ENCODE measurements at regions not wholly inside any gene's neighbourhood (a gene's known extent, or its start where the extent isn't known, plus 50 kb on each side); places are given as distances from the start of the nearest gene placed in this dataset.

- Histone ChIP-seq H3K4me3 (no peak overlapping the region), H3K9me3 (no peaks in the 10 kb centered on the region), H3K36me3 (no peaks in the 10 kb centered on the region), H3K27me3 (replicated peaks; ENCODE audit: insufficient read depth) (no peaks in the 10 kb centered on the region), H3K4me1 (replicated peaks) (peaks cover 3% of the 10 kb centered on the region), H3K27ac (no peak overlapping the region)
- WGBS: 76% methylated on average over 1 of the region's 1 CpG
- no peak for DNase-seq (ENCODE audit: low spot score)
- no peak for TF ChIP-seq CTCF (IDR thresholded peaks at IDR 0.05)
- no peak for TF ChIP-seq POLR2A (IDR thresholded peaks at IDR 0.05)
- TF ChIP-seq POLR2AphosphoS5 (IDR thresholded peaks at IDR 0.05): no peak
- intact Hi-C loops (cut with DNase I): loop anchor here (10.0 kb wide), 1 partner anchor 857 kb away; no protein-coding TSS in a partner anchor
Observed at GRCh38 chr5:119948162-119948561, 318.8 kb downstream of the FAM170A start.

- WGBS: 93% methylated on average over 1 of the region's 1 CpG
- Histone ChIP-seq H3K27me3 (replicated peaks; ENCODE audit: insufficient read depth) (no peaks in the 10 kb centered on the region), H3K4me3 (no peak overlapping the region), H3K9me3 (no peaks in the 10 kb centered on the region), H3K36me3 (no peaks in the 10 kb centered on the region), H3K27ac (no peak overlapping the region), H3K4me1 (replicated peaks) (peaks cover 3% of the 10 kb centered on the region)
- intact Hi-C loops (cut with DNase I): loop anchor here (10.0 kb wide), 1 partner anchor 855 kb away; no protein-coding TSS in a partner anchor
- no peak for TF ChIP-seq POLR2AphosphoS5 (IDR thresholded peaks at IDR 0.05)
- no peak for TF ChIP-seq CTCF (IDR thresholded peaks at IDR 0.05)
- no peak for TF ChIP-seq POLR2A (IDR thresholded peaks at IDR 0.05)
- no peak for DNase-seq (ENCODE audit: low spot score)
Observed at GRCh38 chr5:119949426-119949999, 320.2 kb downstream of the FAM170A start.

- WGBS: 51% methylated on average over 4 of the region's 4 CpGs
- no peak overlapping the region for H3K27ac ChIP-seq
- H3K27me3 ChIP-seq (replicated peaks; ENCODE audit: insufficient read depth): no peaks in the 10 kb centered on the region
- TF ChIP-seq CTCF (IDR thresholded peaks at IDR 0.05) (no peak), POLR2A (IDR thresholded peaks at IDR 0.05) (no peak), POLR2AphosphoS5 (IDR thresholded peaks at IDR 0.05) (peak; percentile 35)
- H3K9me3 ChIP-seq: no peaks in the 10 kb centered on the region
- H3K4me3 ChIP-seq: no peak overlapping the region
- intact Hi-C loops (cut with DNase I): no loop called here
- no peaks in the 10 kb centered on the region for H3K36me3 ChIP-seq
- peak; percentile 33 for DNase-seq (ENCODE audit: low spot score)
- peaks cover 3% of the 10 kb centered on the region for H3K4me1 ChIP-seq (replicated peaks)
Observed at GRCh38 chr5:119951330-119951934, 322.1 kb downstream of the FAM170A start.

GRCh38 chr5:119953474-119953873, 324.1 kb downstream of the FAM170A start:
- H3K36me3 ChIP-seq: no peaks in the 10 kb centered on the region
- H3K9me3 ChIP-seq: no peaks in the 10 kb centered on the region
- H3K4me1 ChIP-seq (replicated peaks): peaks cover 3% of the 10 kb centered on the region
- H3K27ac ChIP-seq: no peak overlapping the region
- no peaks in the 10 kb centered on the region for H3K27me3 ChIP-seq (replicated peaks; ENCODE audit: insufficient read depth)
- no peak for TF ChIP-seq CTCF (IDR thresholded peaks at IDR 0.05)
- TF ChIP-seq POLR2AphosphoS5 (IDR thresholded peaks at IDR 0.05): no peak
- no peak for TF ChIP-seq POLR2A (IDR thresholded peaks at IDR 0.05)
- 80% methylated on average over 1 of the region's 1 CpG for WGBS
- DNase-seq (ENCODE audit: low spot score): no peak
- no peak overlapping the region for H3K4me3 ChIP-seq
- intact Hi-C loops (cut with DNase I): no loop called here

GRCh38 chr5:119954106-119954505, 324.7 kb downstream of the FAM170A start:
- DNase-seq (ENCODE audit: low spot score): no peak

More at GRCh38 chr5:119954106-119954505, 324.7 kb downstream of the FAM170A start:
- Histone ChIP-seq H3K4me3 (no peak overlapping the region), H3K4me1 (replicated peaks) (peaks cover 3% of the 10 kb centered on the region), H3K27me3 (replicated peaks; ENCODE audit: insufficient read depth) (no peaks in the 10 kb centered on the region), H3K27ac (no peak overlapping the region), H3K36me3 (no peaks in the 10 kb centered on the region), H3K9me3 (no peaks in the 10 kb centered on the region)
- intact Hi-C loops (cut with DNase I): no loop called here
- TF ChIP-seq POLR2AphosphoS5 (IDR thresholded peaks at IDR 0.05): no peak
- no peak for TF ChIP-seq POLR2A (IDR thresholded peaks at IDR 0.05)
- TF ChIP-seq CTCF (IDR thresholded peaks at IDR 0.05): no peak
